Upper lobe of right lung (tissue), 1 donor: ENCODE measurements at regions not wholly inside any gene's neighbourhood (a gene's known extent, or its start where the extent isn't known, plus 50 kb on each side); places are given as distances from the start of the nearest gene placed in this dataset.

Experiments used
- ATAC-seq: fragments of 200-7000 bp; cut with Tn5 transposase; one replicate; pipeline ENCODE4 v1.9.1; 2020; ENCODE audit warnings: mild to moderate bottlenecking, moderate library complexity
- DNase-seq: peaks from one replicate; pipeline ENCODE4 v3.0.0-alpha.2; 2020
- H3K27ac ChIP-seq: fragments of 200-600 bp; one replicate; pipeline ENCODE4 v1.8.0; 2022
- H3K27me3 ChIP-seq: fragments of 200-600 bp; one replicate; pipeline ENCODE4 v1.8.0; 2022; ENCODE audit warnings: mild to moderate bottlenecking
- H3K36me3 ChIP-seq: fragments of 200-600 bp; one replicate; pipeline ENCODE4 v1.8.0; 2022
- H3K4me1 ChIP-seq: fragments of 200-600 bp; one replicate; pipeline ENCODE4 v1.8.0; 2022
- H3K4me3 ChIP-seq: fragments of 200-600 bp; one replicate; pipeline ENCODE4 v1.8.0; 2022; ENCODE audit warnings: mild to moderate bottlenecking
- H3K9me3 ChIP-seq: fragments of 200-600 bp; one replicate; pipeline ENCODE4 v1.8.0; 2022
- intact Hi-C: fragments of 100-400 bp; cut with DNase I; formaldehyde crosslinking; loops from one replicate; pipeline ENCODE4 v1.11.0; 2022
- TF ChIP-seq, protein P1 (sequence below): fragments of 200-600 bp; IDR thresholded peaks from one replicate; pipeline ENCODE4 v1.8.0; 2022; ENCODE audit warnings: antibody characterized with exemption
- donor health status: DM: no; HTN: yes; CAD: no; lungs with severe emphysema.

DNA sequence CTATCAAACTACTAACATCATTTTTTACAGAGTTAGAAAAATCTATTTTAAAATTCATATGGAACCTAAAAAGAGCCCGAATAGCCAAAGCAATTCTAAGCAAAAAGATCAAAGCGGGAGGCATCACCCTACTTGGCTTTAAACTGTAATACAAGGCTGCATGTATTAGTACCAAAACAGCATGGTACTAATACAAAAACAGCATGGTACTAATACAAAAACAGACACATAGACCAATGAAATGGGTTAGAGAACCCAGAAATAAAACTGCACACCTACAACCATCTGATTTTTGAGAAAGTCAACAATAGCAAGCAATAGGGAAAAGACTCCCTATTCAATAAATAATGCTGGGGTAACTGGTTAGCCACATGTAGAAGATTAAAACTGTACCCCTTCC, 640.7 kb downstream of the IRS1 start:
- no peaks in the 10 kb centered on the region for H3K4me1 ChIP-seq
- ATAC-seq (no peak), DNase-seq (no peak)
- intact Hi-C loops: no loop called here
- H3K9me3 ChIP-seq: no peaks in the 10 kb centered on the region
- no peak overlapping the region for H3K27ac ChIP-seq
- no peaks in the 10 kb centered on the region for H3K36me3 ChIP-seq
- H3K27me3 ChIP-seq: no peaks in the 10 kb centered on the region
- no peak overlapping the region for H3K4me3 ChIP-seq
- TF ChIP-seq, protein P1, sequence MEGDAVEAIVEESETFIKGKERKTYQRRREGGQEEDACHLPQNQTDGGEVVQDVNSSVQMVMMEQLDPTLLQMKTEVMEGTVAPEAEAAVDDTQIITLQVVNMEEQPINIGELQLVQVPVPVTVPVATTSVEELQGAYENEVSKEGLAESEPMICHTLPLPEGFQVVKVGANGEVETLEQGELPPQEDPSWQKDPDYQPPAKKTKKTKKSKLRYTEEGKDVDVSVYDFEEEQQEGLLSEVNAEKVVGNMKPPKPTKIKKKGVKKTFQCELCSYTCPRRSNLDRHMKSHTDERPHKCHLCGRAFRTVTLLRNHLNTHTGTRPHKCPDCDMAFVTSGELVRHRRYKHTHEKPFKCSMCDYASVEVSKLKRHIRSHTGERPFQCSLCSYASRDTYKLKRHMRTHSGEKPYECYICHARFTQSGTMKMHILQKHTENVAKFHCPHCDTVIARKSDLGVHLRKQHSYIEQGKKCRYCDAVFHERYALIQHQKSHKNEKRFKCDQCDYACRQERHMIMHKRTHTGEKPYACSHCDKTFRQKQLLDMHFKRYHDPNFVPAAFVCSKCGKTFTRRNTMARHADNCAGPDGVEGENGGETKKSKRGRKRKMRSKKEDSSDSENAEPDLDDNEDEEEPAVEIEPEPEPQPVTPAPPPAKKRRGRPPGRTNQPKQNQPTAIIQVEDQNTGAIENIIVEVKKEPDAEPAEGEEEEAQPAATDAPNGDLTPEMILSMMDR: no peak

DNA sequence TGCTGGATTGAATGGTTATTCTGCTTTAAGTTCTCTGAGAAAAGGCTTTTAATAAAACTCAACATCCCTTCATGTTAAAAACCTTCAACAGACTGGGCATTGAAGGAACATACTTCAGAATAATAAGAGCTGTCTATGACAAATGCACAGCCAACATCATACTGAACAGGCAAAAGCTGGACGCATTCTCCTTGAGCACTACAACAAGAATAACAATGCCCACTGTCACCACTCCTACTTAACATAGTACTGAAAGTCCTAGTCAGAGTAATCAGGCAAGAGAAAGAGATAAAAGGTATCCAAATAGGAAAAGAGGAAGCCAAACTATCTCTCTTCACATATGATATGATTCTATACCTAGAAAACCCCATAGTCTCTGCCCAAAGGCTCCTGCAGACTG, 641.4 kb downstream of the IRS1 start:
- Histone ChIP-seq H3K27me3 (no peaks in the 10 kb centered on the region), H3K27ac (no peak overlapping the region), H3K36me3 (no peaks in the 10 kb centered on the region), H3K4me3 (no peak overlapping the region), H3K9me3 (no peaks in the 10 kb centered on the region), H3K4me1 (no peaks in the 10 kb centered on the region)
- intact Hi-C loops: no loop called here
- TF ChIP-seq, protein P1: no peak
- ATAC-seq (no peak), DNase-seq (no peak)

DNA sequence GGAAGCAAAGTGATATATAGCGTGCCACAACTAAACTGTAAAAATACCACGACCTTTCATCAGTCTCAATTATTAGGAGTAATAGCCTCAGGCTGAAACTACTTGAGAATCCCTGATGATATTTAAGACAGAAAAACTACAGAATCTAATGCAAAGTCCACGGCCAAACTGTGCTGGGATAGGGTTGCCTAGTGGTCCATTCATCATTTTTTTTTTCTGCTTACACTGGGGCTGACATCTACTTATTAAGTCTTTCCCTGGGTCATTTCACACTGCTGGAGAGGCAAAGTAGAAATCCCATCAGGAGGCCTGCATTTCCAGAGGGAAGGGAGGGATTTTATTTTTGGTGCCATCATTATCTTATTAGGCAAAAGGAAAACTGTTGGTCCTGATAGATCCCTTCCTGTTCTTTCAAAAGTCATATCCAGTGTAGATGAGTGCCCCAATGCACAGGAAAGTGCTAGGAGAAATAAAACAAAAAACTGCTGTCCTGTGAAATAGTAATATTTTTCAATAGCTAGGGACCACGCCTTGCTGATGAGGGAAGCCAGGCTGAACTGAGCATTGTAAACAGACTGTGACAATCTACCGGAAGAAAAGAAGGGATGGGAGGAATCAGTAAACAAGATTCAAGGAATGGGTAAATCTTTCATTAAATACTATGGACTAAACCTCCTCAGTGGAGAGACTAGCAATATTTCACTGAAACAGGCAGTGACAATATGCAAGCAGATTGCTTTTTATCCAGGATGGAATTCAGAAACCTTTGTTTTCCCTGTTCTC, 644.3 kb downstream of the IRS1 start:
- Histone ChIP-seq H3K27me3 (no peaks in the 10 kb centered on the region), H3K27ac (no peak overlapping the region), H3K36me3 (no peaks in the 10 kb centered on the region), H3K4me1 (no peaks in the 10 kb centered on the region), H3K9me3 (no peaks in the 10 kb centered on the region), H3K4me3 (no peak overlapping the region)
- TF ChIP-seq, protein P1: no peak
- DNase-seq (no peak), ATAC-seq (no peak)
- intact Hi-C loops: no loop called here

DNA sequence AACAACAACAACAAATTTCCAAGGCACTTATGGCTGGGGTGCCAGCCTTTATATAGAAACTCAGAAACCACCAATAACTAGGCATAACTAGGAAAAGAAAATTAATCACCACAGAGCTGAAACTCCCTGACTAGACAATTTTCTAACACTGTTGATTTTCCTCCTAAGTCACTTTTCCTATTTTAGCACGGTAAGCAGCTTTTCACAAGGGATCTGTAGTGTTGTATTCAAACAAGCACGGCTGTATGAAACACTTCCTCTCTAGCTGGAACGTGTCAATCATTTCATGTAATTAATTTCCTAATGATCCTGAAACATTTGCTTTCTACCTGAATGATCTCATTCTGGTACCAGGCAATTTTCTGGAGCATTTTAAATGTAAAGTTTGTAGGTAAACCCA, 645.0 kb downstream of the IRS1 start:
- H3K27me3 ChIP-seq: no peaks in the 10 kb centered on the region
- no peaks in the 10 kb centered on the region for H3K36me3 ChIP-seq
- TF ChIP-seq, protein P1: no peak
- ATAC-seq (no peak), DNase-seq (no peak)
- intact Hi-C loops: no loop called here
- no peak overlapping the region for H3K27ac ChIP-seq
- no peaks in the 10 kb centered on the region for H3K9me3 ChIP-seq
- no peaks in the 10 kb centered on the region for H3K4me1 ChIP-seq
- no peak overlapping the region for H3K4me3 ChIP-seq

DNA sequence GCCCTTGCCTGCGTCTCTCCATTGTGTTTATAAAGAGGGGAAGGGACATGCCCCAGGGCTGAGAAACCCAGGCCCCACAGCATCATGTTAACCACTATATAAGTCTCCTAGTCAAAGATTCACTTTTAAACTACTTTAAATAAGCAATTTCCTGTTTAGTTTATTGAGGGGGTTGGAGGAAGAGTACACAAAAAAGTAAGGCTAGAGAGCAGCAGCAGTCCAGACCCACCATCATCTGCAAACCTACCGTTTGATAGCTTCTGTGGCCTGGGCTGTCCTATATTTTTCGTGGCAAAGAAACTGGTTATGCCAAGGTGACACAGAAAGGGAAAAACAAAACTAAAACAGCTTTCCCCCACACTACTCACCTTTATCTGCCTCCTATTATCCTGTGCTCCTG, 646.1 kb downstream of the IRS1 start:
- H3K4me1 ChIP-seq: no peaks in the 10 kb centered on the region
- no peaks in the 10 kb centered on the region for H3K27me3 ChIP-seq
- ATAC-seq: no peak
- no peaks in the 10 kb centered on the region for H3K36me3 ChIP-seq
- DNase-seq: no peak
- no peaks in the 10 kb centered on the region for H3K9me3 ChIP-seq
- H3K4me3 ChIP-seq: no peak overlapping the region
- intact Hi-C loops: no loop called here
- TF ChIP-seq, protein P1: no peak
- no peak overlapping the region for H3K27ac ChIP-seq

DNA sequence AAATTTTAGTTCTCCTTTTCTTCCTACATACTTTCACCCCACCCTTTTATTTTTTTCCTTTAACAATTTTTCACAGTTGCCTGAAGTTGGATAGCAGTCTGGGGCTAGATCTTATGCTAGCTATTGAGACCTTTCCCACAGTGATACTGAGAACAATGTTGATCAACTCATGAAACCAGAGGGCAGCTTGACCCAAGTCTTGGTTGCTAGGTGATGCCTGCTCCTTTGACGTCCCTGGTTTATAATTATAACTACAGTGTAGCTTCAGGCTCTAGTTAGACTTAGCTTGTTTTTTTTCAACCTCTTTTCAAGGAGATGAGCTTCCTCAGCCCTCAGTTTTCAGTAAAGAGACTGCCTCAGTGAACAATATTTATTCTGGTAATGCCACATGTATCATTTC, 648.5 kb downstream of the IRS1 start:
- Histone ChIP-seq H3K36me3 (no peaks in the 10 kb centered on the region), H3K9me3 (no peaks in the 10 kb centered on the region), H3K4me1 (no peaks in the 10 kb centered on the region), H3K27ac (no peak overlapping the region), H3K27me3 (no peaks in the 10 kb centered on the region), H3K4me3 (no peak overlapping the region)
- DNase-seq (no peak), ATAC-seq (no peak)
- intact Hi-C loops: no loop called here
- TF ChIP-seq, protein P1: no peak
